Sigmoid colon (tissue), 6 donors: ENCODE measurements at regions not wholly inside any gene's neighbourhood (a gene's known extent, or its start where the extent isn't known, plus 50 kb on each side); places are given as distances from the start of the nearest gene placed in this dataset.

Experiments used
- DNase-seq: peaks from one replicate; pipeline ENCODE4 v3.0.0-alpha.2; 2019
- H3K27ac ChIP-seq, 4 donors: fragments of 200-600 bp; sonication (generic); one replicate each; pipeline ENCODE4 v1.5.1; 2016 to 2019; ENCODE audit warnings: mild to moderate bottlenecking in 1 of 4
- H3K27me3 ChIP-seq, 3 donors: fragments of 200-600 bp; sonication (generic); one replicate each; pipeline ENCODE4 v1.5.1; 2019; ENCODE audit warnings: mild to moderate bottlenecking in 1 of 3
- H3K36me3 ChIP-seq, 4 donors: fragments of 200-600 bp; sonication (generic); one replicate each; pipeline ENCODE4 v1.5.1; 2016 to 2019
- H3K4me1 ChIP-seq, 4 donors: fragments of 200-600 bp; sonication (generic); one replicate each; pipeline ENCODE4 v1.5.1; 2017 to 2019
- H3K4me3 ChIP-seq, 4 donors: fragments of 200-600 bp; sonication (generic); one replicate each; pipeline ENCODE4 v1.5.1; 2017 to 2019; ENCODE audit warnings: mild to moderate bottlenecking in 2 of 4, moderate library complexity in 1 of 4
- H3K9me3 ChIP-seq, 4 donors: fragments of 200-600 bp in 3 of 4; sonication (generic) in 3 of 4; one replicate each; pipeline versions ENCODE4 v1.5.1 to v1.6.1; 2013 to 2019
- EP300 ChIP-seq, 4 donors: sonication (generic); formaldehyde crosslinking; IDR thresholded peaks; one replicate each; pipeline ENCODE4 v1.6.1; 2017; ENCODE audit warnings: antibody characterized with exemption in 4 of 4
- POLR2A ChIP-seq, 2 donors: fragments of 450-650 bp; IDR thresholded peaks; one replicate each; pipeline ENCODE4 v1.6.1; 2016; ENCODE audit warnings: antibody characterized with exemption in 2 of 2, mild to moderate bottlenecking in 2 of 2, moderate library complexity in 2 of 2
- POLR2AphosphoS5 ChIP-seq, 4 donors: sonication (generic); formaldehyde crosslinking; IDR thresholded peaks; one replicate each; pipeline ENCODE4 v1.6.1; 2017; ENCODE audit warnings: antibody characterized with exemption in 4 of 4
- WGBS, 2 donors: extraction: QIAGEN DNeasy Blood & Tissue Kit; methylation state at CpG; one replicate each; pipeline ENCODE4 v1.1.7; 2013; 5-methylcytosine and 5-hydroxymethylcytosine counted together
- intact Hi-C: fragments of 100-400 bp; cut with DNase I; formaldehyde crosslinking; loops from one replicate; pipeline ENCODE4 v1.15.1; 2023
- TF ChIP-seq, protein P1 (sequence below), 4 experiments: fragments of 450-650 bp in 3 of 4; fragments of 200-600 bp in 1 of 4; IDR thresholded peaks; one replicate each; pipeline ENCODE4 v1.5.1; 2016 to 2019; ENCODE audit warnings: antibody characterized with exemption in 4 of 4, mild to moderate bottlenecking in 3 of 4, moderate library complexity in 2 of 4
- donor health status: healthy with polysubstance abuse.
- donor health status: healthy.

DNA sequence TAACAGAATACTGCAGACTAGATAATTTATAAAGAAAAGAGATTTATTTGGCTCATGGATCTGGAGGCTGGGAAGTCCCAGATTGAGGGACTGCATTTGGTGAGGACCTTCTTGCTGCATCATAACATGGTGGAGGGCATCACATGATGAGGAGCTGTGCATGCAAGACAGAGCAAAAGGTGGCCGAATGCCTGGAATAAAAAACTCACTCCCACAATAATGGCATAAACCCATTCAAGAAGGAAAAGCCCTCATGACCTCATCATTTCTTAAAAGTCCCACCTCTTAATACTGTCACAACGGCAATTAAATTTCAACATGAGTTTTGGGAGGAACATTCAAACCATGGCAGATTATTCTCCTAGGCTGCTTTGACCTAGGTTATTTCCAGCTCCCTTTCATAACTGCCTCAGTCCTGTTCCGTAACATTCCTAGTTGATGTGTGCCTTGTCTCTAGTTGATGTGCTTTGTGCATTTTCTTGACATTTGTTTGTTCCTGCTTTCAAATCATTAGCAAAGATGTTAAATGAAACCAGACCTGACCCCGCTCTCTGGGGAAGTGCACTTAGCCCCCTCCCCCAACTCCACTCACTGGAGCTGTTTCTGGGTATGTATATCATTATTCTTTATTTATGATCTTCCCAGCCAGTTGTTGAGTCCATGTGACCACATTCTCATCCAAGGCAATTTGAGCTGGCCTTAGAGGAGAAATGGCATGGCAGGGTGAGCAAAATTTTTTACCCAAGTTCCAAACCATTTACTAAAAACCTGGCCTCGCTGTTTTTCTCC, 148.5 kb downstream of the GDAP2 start:
- H3K36me3 ChIP-seq = no peaks in the 10 kb centered on the region
- peak; percentile 66 for DNase-seq
- H3K9me3 ChIP-seq = no peaks in the 10 kb centered on the region
- peak overlapping the region in 3 of 4 donors; percentile 2 to 31 (median 23) for H3K27ac ChIP-seq
- no peak for TF ChIP-seq POLR2A (IDR thresholded peaks at IDR 0.05)
- peak in 3 of 4 donors; percentile 52 to 73 (median 55) for TF ChIP-seq POLR2AphosphoS5 (IDR thresholded peaks at IDR 0.05)
- peaks cover 0 to 14% (median 8%) of the 10 kb centered on the region in 4 donors for H3K4me1 ChIP-seq
- 76 to 85% methylated on average over 5 of the region's 5 CpGs for WGBS, 2 donors
- H3K27me3 ChIP-seq = no peaks in the 10 kb centered on the region
- H3K4me3 ChIP-seq = no peak overlapping the region
- intact Hi-C loops = no loop called here

GRCh38 chr1:117782056-117782455, 147.4 kb downstream of the GDAP2 start:
- 80 to 81% methylated on average over 4 of the region's 4 CpGs for WGBS, 2 donors
- Histone ChIP-seq H3K4me1 (peaks cover 0 to 14% (median 8%) of the 10 kb centered on the region in 4 donors), H3K36me3 (no peaks in the 10 kb centered on the region), H3K4me3 (no peak overlapping the region), H3K9me3 (no peaks in the 10 kb centered on the region), H3K27ac (no peak overlapping the region), H3K27me3 (no peaks in the 10 kb centered on the region)
- intact Hi-C loops = no loop called here
- TF ChIP-seq EP300 (IDR thresholded peaks at IDR 0.05) (no peak), POLR2A (IDR thresholded peaks at IDR 0.05) (no peak), POLR2AphosphoS5 (IDR thresholded peaks at IDR 0.05) (no peak)
- TF ChIP-seq, protein P1, sequence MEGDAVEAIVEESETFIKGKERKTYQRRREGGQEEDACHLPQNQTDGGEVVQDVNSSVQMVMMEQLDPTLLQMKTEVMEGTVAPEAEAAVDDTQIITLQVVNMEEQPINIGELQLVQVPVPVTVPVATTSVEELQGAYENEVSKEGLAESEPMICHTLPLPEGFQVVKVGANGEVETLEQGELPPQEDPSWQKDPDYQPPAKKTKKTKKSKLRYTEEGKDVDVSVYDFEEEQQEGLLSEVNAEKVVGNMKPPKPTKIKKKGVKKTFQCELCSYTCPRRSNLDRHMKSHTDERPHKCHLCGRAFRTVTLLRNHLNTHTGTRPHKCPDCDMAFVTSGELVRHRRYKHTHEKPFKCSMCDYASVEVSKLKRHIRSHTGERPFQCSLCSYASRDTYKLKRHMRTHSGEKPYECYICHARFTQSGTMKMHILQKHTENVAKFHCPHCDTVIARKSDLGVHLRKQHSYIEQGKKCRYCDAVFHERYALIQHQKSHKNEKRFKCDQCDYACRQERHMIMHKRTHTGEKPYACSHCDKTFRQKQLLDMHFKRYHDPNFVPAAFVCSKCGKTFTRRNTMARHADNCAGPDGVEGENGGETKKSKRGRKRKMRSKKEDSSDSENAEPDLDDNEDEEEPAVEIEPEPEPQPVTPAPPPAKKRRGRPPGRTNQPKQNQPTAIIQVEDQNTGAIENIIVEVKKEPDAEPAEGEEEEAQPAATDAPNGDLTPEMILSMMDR (IDR thresholded peaks at IDR 0.05) = no peak
- no peak for DNase-seq

GRCh38 chr1:117783606-117784396, 145.6 kb downstream of the GDAP2 start:
- intact Hi-C loops = no loop called here
- DNase-seq = no peak
- 85 to 86% methylated on average over 4 of the region's 4 CpGs for WGBS, 2 donors
- TF ChIP-seq POLR2A (IDR thresholded peaks at IDR 0.05) (no peak), EP300 (IDR thresholded peaks at IDR 0.05) (no peak), POLR2AphosphoS5 (IDR thresholded peaks at IDR 0.05) (no peak)
- TF ChIP-seq, protein P1 (IDR thresholded peaks at IDR 0.05) = no peak
- peaks cover 0 to 14% (median 8%) of the 10 kb centered on the region in 4 donors for H3K4me1 ChIP-seq
- no peaks in the 10 kb centered on the region for H3K9me3 ChIP-seq
- H3K36me3 ChIP-seq = no peaks in the 10 kb centered on the region
- no peaks in the 10 kb centered on the region for H3K27me3 ChIP-seq
- no peak overlapping the region for H3K4me3 ChIP-seq
- H3K27ac ChIP-seq = no peak overlapping the region

GRCh38 chr1:117788014-117788413, 141.4 kb downstream of the GDAP2 start:
- intact Hi-C loops = no loop called here
- WGBS, 2 donors = 48 to 65% methylated on average over 5 of the region's 5 CpGs
- TF ChIP-seq, protein P1 (IDR thresholded peaks at IDR 0.05) = no peak
- no peak for TF ChIP-seq POLR2AphosphoS5 (IDR thresholded peaks at IDR 0.05)
- no peak for TF ChIP-seq EP300 (IDR thresholded peaks at IDR 0.05)
- no peak for TF ChIP-seq POLR2A (IDR thresholded peaks at IDR 0.05)

GRCh38 chr1:117793413-117793812, 136.0 kb downstream of the GDAP2 start:
- no peaks in the 10 kb centered on the region for H3K36me3 ChIP-seq
- no peaks in the 10 kb centered on the region for H3K9me3 ChIP-seq
- TF ChIP-seq EP300 (IDR thresholded peaks at IDR 0.05) (no peak), POLR2A (IDR thresholded peaks at IDR 0.05) (no peak), POLR2AphosphoS5 (IDR thresholded peaks at IDR 0.05) (no peak)
- TF ChIP-seq, protein P1 (IDR thresholded peaks at IDR 0.05) = no peak
- intact Hi-C loops = no loop called here
- WGBS, 2 donors = 94 to 96% methylated on average over 4 of the region's 4 CpGs
- H3K27ac ChIP-seq = no peak overlapping the region
- no peaks in the 10 kb centered on the region for H3K27me3 ChIP-seq
- no peaks in the 10 kb centered on the region for H3K4me1 ChIP-seq
- H3K4me3 ChIP-seq = no peak overlapping the region
- no peak for DNase-seq

More at GRCh38 chr1:117788014-117788413, 141.4 kb downstream of the GDAP2 start:
- Histone ChIP-seq H3K4me3 (no peak overlapping the region), H3K4me1 (peaks cover 0 to 3% (median 0%) of the 10 kb centered on the region in 4 donors), H3K9me3 (no peaks in the 10 kb centered on the region), H3K36me3 (no peaks in the 10 kb centered on the region), H3K27me3 (no peaks in the 10 kb centered on the region), H3K27ac (no peak overlapping the region)
- no peak for DNase-seq
